ENCODE measurements at regions not wholly inside any gene's neighbourhood (a gene's known extent, or its start where the extent isn't known, plus 50 kb on each side); places are given as distances from the start of the nearest gene placed in this dataset.

GRCh38 chr7:109635374-109635773 is 1065.7 kb downstream of the DNAJB9 start:
- TF ChIP-seq CTCF (IDR thresholded peaks at IDR 0.05) (no peak), POLR2A (IDR thresholded peaks at IDR 0.05) (no peak), EP300 (IDR thresholded peaks at IDR 0.05) (no peak)
